ENCODE measurements at regions not wholly inside any gene's neighbourhood (a gene's known extent, or its start where the extent isn't known, plus 50 kb on each side); places are given as distances from the start of the nearest gene placed in this dataset.
A peak's percentile ranks its signal among the peaks of the same experiment; 100 is the strongest.

DNA sequence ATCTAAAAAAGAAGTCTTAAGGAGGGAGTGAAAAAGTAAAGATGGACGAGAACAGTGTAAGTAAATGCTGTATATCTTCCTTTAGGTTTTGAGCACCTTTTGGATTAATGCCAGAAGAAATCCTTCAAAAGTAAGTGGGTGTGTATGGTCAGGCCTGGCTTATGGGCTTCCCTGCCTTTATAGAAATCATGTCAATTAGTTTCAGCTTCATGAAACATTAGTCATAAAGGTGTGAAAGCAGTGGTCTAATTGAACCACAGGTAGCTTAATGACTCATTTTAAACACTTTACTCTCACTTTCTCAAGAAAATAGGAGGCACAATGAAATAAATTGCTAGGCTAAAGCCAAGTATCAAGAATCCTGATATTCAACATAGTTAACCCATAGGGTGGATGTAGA is 467.4 kb upstream of the DPPA4 start:
- H3K27ac Mint-ChIP-seq: peak overlapping the region; percentile 86 to 94
- H3K36me3 Mint-ChIP-seq: peaks cover 9% of the 10 kb centered on the region
- peaks cover 0 to 16% (median 4%) of the 10 kb centered on the region in 3 donors for H3K9me3 Mint-ChIP-seq
- Histone ChIP-seq H3K4me3 (ENCODE audit: control insufficient read depth in 1 of 2, extremely low read depth in 1 of 2, low read length in 1 of 2) (no peak overlapping the region), H3K27me3 (replicated peaks in 1 of 2; ENCODE audit: control insufficient read depth in 2 of 2, extremely low read depth in 1 of 2, insufficient read depth in 2 of 2, low read length in 1 of 2) (no peaks in the 10 kb centered on the region), H3K27ac (ENCODE audit: low read length) (peak overlapping the region; percentile 88), H3K4me1 (ENCODE audit: control insufficient read depth in 1 of 2, extremely low read depth in 1 of 2, insufficient read depth in 2 of 2, low read length in 2 of 2) (peaks cover 0 to 30% of the 10 kb centered on the region in 2 experiments), H3K9me3 (no peaks in the 10 kb centered on the region), H3K36me3 (ENCODE audit: control insufficient read depth in 2 of 2, extremely low read depth in 1 of 2, insufficient read depth in 1 of 2, low read length in 1 of 2) (no peaks in the 10 kb centered on the region)
- ChIA-PET POLR2A (no interaction called here), CTCF (interaction anchor here (0.5 to 0.9 kb wide), 2 partner anchors 47 to 584 kb away, joined by 3 to 4 read pairs; no protein-coding TSS in a partner anchor)
- H3K4me1 Mint-ChIP-seq: peaks cover 55 to 74% (median 69%) of the 10 kb centered on the region in 3 donors
- WGBS (ENCODE audit: insufficient coverage): no CpG with 5 or more reads among the region's 1 CpG
- DNase-seq: peak in 1 of 35 experiments; percentile 64
- ATAC-seq (replicated peaks in 1 of 4): peak; percentile 8 to 52 (median 31)
- peak overlapping the region in 1 of 3 donors; percentile 34 for H3K4me3 Mint-ChIP-seq
- H3K27me3 Mint-ChIP-seq: no peaks in the 10 kb centered on the region

DNA sequence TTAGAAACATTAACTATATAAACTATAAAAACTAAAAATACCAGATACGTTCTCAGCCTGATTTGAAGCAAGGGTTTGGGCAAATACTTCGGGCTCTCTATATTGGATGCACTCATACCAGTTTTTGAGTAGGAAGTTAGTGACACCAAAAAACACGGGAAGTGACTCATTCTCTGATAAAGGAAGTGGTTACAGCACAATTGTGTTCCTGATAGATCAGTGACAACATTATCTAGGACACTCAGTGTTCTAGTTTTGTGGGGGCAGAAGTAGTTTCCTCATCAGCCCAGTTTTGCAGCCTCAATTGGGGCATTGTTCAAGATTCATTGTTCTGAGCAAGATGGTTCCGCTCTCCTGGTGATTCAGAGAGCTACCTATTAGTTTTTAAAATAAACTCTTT is 469.6 kb upstream of the DPPA4 start:
- peak in 32 of 35 experiments; percentile 2 to 79 (median 28) for DNase-seq
- peaks cover 9% of the 10 kb centered on the region for H3K36me3 Mint-ChIP-seq
- no CpG with 5 or more reads among the region's 4 CpGs for WGBS (ENCODE audit: insufficient coverage)
- H3K27ac Mint-ChIP-seq: peak overlapping the region; percentile 86 to 94
- peak overlapping the region; percentile 57 to 71 (median 63) for H3K4me3 Mint-ChIP-seq
- Histone ChIP-seq H3K9me3 (no peaks in the 10 kb centered on the region), H3K36me3 (ENCODE audit: control insufficient read depth in 2 of 2, extremely low read depth in 1 of 2, insufficient read depth in 1 of 2, low read length in 1 of 2) (no peaks in the 10 kb centered on the region), H3K4me1 (ENCODE audit: control insufficient read depth in 1 of 2, extremely low read depth in 1 of 2, insufficient read depth in 2 of 2, low read length in 2 of 2) (peaks cover 0 to 30% of the 10 kb centered on the region in 2 experiments), H3K27ac (ENCODE audit: low read length) (peak overlapping the region; percentile 88), H3K27me3 (replicated peaks in 1 of 2; ENCODE audit: control insufficient read depth in 2 of 2, extremely low read depth in 1 of 2, insufficient read depth in 2 of 2, low read length in 1 of 2) (no peaks in the 10 kb centered on the region), H3K4me3 (ENCODE audit: control insufficient read depth in 1 of 2, extremely low read depth in 1 of 2, low read length in 1 of 2) (peak overlapping the region in 1 of 2 donors; percentile 31)
- CTCF ChIA-PET: no interaction called here
- POLR2A ChIA-PET: interaction anchor here in 1 of 2 donors (0.6 kb wide), 1 partner anchor 1736 kb away, joined by 4 read pairs; no protein-coding TSS in a partner anchor
- H3K4me1 Mint-ChIP-seq: peaks cover 48 to 62% (median 57%) of the 10 kb centered on the region in 3 donors
- no peaks in the 10 kb centered on the region for H3K27me3 Mint-ChIP-seq
- ATAC-seq (replicated peaks in 1 of 4): peak; percentile 90 to 95 (median 92)
- H3K9me3 Mint-ChIP-seq: peaks cover 0 to 11% (median 0%) of the 10 kb centered on the region in 3 donors

DNA sequence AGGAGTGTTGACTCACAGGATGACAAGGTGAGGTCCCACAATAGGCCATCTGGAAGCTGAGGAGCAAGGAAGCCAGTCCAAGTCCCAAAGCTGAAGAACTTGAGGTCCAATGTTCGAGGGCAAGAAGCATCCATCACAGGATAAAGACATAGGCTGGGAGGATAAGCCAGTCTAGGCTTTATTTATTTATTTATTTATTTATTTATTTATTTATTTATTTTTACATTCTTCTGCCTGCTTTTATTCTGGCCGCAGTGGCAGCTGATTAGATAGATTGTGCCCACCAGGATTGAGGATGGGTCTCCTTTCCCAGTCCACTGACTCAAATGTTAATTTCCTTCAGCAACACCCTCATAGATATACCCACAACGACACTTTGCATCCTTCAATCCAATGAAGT is 472.2 kb upstream of the DPPA4 start:
- DNase-seq: no peak
- Mint-ChIP-seq H3K4me1 (peaks cover 44 to 52% (median 46%) of the 10 kb centered on the region in 3 donors), H3K27me3 (no peaks in the 10 kb centered on the region), H3K4me3 (no peak overlapping the region), H3K9me3 (peaks cover 2 to 6% (median 5%) of the 10 kb centered on the region in 3 donors), H3K36me3 (peaks cover 4% of the 10 kb centered on the region), H3K27ac (peak overlapping the region; percentile 36 to 78)
- ATAC-seq (replicated peaks in 1 of 4): no peak
- Histone ChIP-seq H3K4me3 (ENCODE audit: control insufficient read depth in 1 of 2, extremely low read depth in 1 of 2, low read length in 1 of 2) (no peak overlapping the region), H3K27me3 (replicated peaks in 1 of 2; ENCODE audit: control insufficient read depth in 2 of 2, extremely low read depth in 1 of 2, insufficient read depth in 2 of 2, low read length in 1 of 2) (no peaks in the 10 kb centered on the region), H3K27ac (ENCODE audit: low read length) (no peak overlapping the region), H3K4me1 (ENCODE audit: control insufficient read depth in 1 of 2, extremely low read depth in 1 of 2, insufficient read depth in 2 of 2, low read length in 2 of 2) (peaks cover 0 to 22% of the 10 kb centered on the region in 2 experiments), H3K9me3 (no peaks in the 10 kb centered on the region), H3K36me3 (ENCODE audit: control insufficient read depth in 2 of 2, extremely low read depth in 1 of 2, insufficient read depth in 1 of 2, low read length in 1 of 2) (no peaks in the 10 kb centered on the region)
- WGBS (ENCODE audit: insufficient coverage): no CpG with 5 or more reads among the region's 3 CpGs
- POLR2A ChIA-PET: interaction anchor here in 1 of 2 donors (0.6 kb wide), 1 partner anchor 21 kb away, joined by 3 read pairs; no protein-coding TSS in a partner anchor
- CTCF ChIA-PET: no interaction called here

DNA sequence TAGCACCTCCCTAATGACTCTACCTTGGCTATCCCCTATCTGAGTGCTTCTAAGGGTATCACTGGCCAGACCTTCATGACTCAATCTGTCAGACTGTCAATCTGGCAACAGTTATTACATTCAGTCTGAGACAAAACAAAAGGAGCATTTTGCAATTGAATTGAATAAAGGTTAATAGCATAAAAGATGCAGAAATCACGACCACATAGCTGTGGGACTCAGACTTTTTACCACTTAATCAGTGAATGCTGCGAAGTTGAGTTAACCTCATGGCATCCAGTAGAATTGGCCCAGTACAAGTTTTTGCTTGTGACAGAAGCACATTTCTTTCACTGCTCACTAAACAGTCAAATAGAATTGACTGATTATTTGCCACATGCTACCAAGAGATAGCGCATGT is 480.7 kb upstream of the DPPA4 start:
- H3K27ac Mint-ChIP-seq: no peak overlapping the region
- H3K9me3 Mint-ChIP-seq: peaks cover 0 to 5% (median 2%) of the 10 kb centered on the region in 3 donors
- ChIA-PET CTCF (no interaction called here), POLR2A (no interaction called here)
- ATAC-seq (replicated peaks in 1 of 4): no peak
- no peak overlapping the region for H3K4me3 ChIP-seq (ENCODE audit: control insufficient read depth in 1 of 2, extremely low read depth in 1 of 2, low read length in 1 of 2)
- peaks cover 0 to 7% (median 0%) of the 10 kb centered on the region in 3 donors for H3K4me1 Mint-ChIP-seq
- H3K36me3 Mint-ChIP-seq: no peaks in the 10 kb centered on the region
- H3K4me1 ChIP-seq (ENCODE audit: control insufficient read depth in 1 of 2, extremely low read depth in 1 of 2, insufficient read depth in 2 of 2, low read length in 2 of 2): no peaks in the 10 kb centered on the region
- no peak overlapping the region for H3K27ac ChIP-seq (ENCODE audit: low read length)
- H3K4me3 Mint-ChIP-seq: no peak overlapping the region
- no peaks in the 10 kb centered on the region for H3K27me3 Mint-ChIP-seq
- WGBS (ENCODE audit: insufficient coverage): no CpG with 5 or more reads among the region's 3 CpGs
- no peak for DNase-seq
- H3K27me3 ChIP-seq (replicated peaks in 1 of 2; ENCODE audit: control insufficient read depth in 2 of 2, extremely low read depth in 1 of 2, insufficient read depth in 2 of 2, low read length in 1 of 2): no peaks in the 10 kb centered on the region
- H3K9me3 ChIP-seq: no peaks in the 10 kb centered on the region
- no peaks in the 10 kb centered on the region for H3K36me3 ChIP-seq (ENCODE audit: control insufficient read depth in 2 of 2, extremely low read depth in 1 of 2, insufficient read depth in 1 of 2, low read length in 1 of 2)

DNA sequence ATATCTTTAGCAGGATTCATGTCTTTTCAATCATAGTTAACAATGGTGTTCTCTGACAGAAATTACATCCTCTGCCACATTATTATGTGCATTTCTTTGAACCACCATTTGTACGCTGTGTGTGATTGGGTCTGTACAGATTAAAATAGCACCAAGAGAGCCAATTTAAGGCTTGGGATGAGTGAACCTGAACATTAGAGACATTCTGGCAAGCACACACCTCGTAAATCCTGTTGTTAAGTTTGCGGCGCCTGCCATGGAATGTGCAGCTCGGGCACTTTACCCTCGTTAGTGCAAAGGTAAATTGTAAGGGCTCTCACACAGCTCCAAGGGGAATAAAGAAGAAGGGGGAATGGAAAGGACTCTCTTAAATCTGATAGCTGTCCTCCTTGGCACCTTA is 482.4 kb upstream of the DPPA4 start:
- Histone ChIP-seq H3K9me3 (no peaks in the 10 kb centered on the region), H3K4me3 (ENCODE audit: control insufficient read depth in 1 of 2, extremely low read depth in 1 of 2, low read length in 1 of 2) (no peak overlapping the region), H3K27me3 (replicated peaks in 1 of 2; ENCODE audit: control insufficient read depth in 2 of 2, extremely low read depth in 1 of 2, insufficient read depth in 2 of 2, low read length in 1 of 2) (no peaks in the 10 kb centered on the region), H3K27ac (ENCODE audit: low read length) (no peak overlapping the region), H3K4me1 (ENCODE audit: control insufficient read depth in 1 of 2, extremely low read depth in 1 of 2, insufficient read depth in 2 of 2, low read length in 2 of 2) (no peaks in the 10 kb centered on the region), H3K36me3 (ENCODE audit: control insufficient read depth in 2 of 2, extremely low read depth in 1 of 2, insufficient read depth in 1 of 2, low read length in 1 of 2) (no peaks in the 10 kb centered on the region)
- H3K4me1 Mint-ChIP-seq: no peaks in the 10 kb centered on the region
- no peaks in the 10 kb centered on the region for H3K27me3 Mint-ChIP-seq
- H3K4me3 Mint-ChIP-seq: no peak overlapping the region
- 96% methylated on average over 4 of the region's 6 CpGs for WGBS (ENCODE audit: insufficient coverage)
- CTCF ChIA-PET: no interaction called here
- H3K27ac Mint-ChIP-seq: no peak overlapping the region
- no peaks in the 10 kb centered on the region for H3K36me3 Mint-ChIP-seq
- DNase-seq: no peak
- H3K9me3 Mint-ChIP-seq: no peaks in the 10 kb centered on the region
- no peak for ATAC-seq (replicated peaks in 1 of 4)
- POLR2A ChIA-PET: no interaction called here

DNA sequence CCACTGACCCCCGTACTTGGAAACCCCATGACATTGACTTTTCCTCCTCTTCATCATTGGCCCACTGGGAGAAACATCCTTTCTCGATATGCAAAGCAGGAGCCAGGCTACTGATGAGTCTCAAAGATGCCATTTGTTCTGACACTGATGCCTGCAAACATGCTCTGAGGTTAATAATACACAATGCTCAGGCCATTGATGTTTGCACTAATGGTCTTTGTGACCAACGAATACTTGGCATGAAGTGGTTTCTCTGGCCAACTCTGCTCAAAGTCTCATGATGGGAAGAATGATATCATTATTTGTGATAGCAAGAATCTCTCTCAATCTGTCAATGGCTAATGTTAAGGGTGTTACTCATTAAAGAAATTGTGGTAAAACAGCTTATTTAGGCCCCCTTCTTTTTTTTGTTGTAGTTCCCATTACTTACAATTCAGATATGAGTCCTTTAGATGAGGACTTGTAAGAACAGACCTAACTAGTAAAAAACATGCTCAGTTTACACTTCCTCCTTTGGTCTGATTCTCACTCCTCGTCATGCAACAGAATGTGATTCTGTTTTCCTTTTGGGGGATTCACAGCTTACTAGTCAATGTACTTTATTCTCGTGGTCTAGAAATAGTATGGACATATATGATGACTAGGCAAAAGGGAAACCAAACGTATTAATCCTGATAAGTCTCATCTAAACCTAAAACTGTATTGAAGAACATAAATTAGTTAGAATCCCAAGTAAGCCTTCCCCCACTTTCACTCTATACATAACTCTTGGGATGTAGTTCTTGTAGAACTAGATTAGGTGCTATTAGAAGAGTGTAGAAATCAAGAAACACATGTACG is 488.8 kb upstream of the DPPA4 start:
- 90% methylated on average over 3 of the region's 7 CpGs for WGBS (ENCODE audit: insufficient coverage)
- no peaks in the 10 kb centered on the region for H3K9me3 ChIP-seq
- no peak overlapping the region for H3K4me3 Mint-ChIP-seq

More for the DNA sequence above, 488.8 kb upstream of the DPPA4 start:
- H3K27me3 Mint-ChIP-seq: no peaks in the 10 kb centered on the region
- H3K4me1 ChIP-seq (ENCODE audit: control insufficient read depth in 1 of 2, extremely low read depth in 1 of 2, insufficient read depth in 2 of 2, low read length in 2 of 2): no peaks in the 10 kb centered on the region
- no peaks in the 10 kb centered on the region for H3K27me3 ChIP-seq (replicated peaks in 1 of 2; ENCODE audit: control insufficient read depth in 2 of 2, extremely low read depth in 1 of 2, insufficient read depth in 2 of 2, low read length in 1 of 2)
- no peak overlapping the region for H3K4me3 ChIP-seq (ENCODE audit: control insufficient read depth in 1 of 2, extremely low read depth in 1 of 2, low read length in 1 of 2)
- ATAC-seq (replicated peaks in 1 of 4): no peak
- CTCF ChIA-PET: no interaction called here
- DNase-seq: no peak
- H3K4me1 Mint-ChIP-seq: peaks cover 0 to 2% (median 0%) of the 10 kb centered on the region in 3 donors
- H3K36me3 Mint-ChIP-seq: no peaks in the 10 kb centered on the region
- no peaks in the 10 kb centered on the region for H3K9me3 Mint-ChIP-seq
- H3K27ac Mint-ChIP-seq: no peak overlapping the region
- POLR2A ChIA-PET: interaction anchor here in 1 of 2 donors (0.7 kb wide), 1 partner anchor 80 kb away, joined by 3 read pairs; no protein-coding TSS in a partner anchor
- H3K27ac ChIP-seq (ENCODE audit: low read length): no peak overlapping the region
- H3K36me3 ChIP-seq (ENCODE audit: control insufficient read depth in 2 of 2, extremely low read depth in 1 of 2, insufficient read depth in 1 of 2, low read length in 1 of 2): no peaks in the 10 kb centered on the region
